Testis (tissue), 2 donors: ENCODE measurements at regions not wholly inside any gene's neighbourhood (a gene's known extent, or its start where the extent isn't known, plus 50 kb on each side); places are given as distances from the start of the nearest gene placed in this dataset.

ENCODE experiments used
- POLR2A ChIP-seq: fragments of 450-650 bp; IDR thresholded peaks from one replicate; pipeline ENCODE4 v1.6.1; 2017; ENCODE audit warnings: antibody characterized with exemption, mild to moderate bottlenecking, moderate library complexity
- TF ChIP-seq, protein P1 (sequence below), 3 experiments: fragments of 450-650 bp in 2 of 3; fragments of 200-600 bp in 1 of 3; sonication (generic) in 1 of 3; IDR thresholded peaks; one replicate each; pipeline ENCODE4 v1.5.1; 2016 to 2019; ENCODE audit warnings: antibody characterized with exemption in 3 of 3, mild to moderate bottlenecking in 2 of 3, moderate library complexity in 1 of 3

DNA sequence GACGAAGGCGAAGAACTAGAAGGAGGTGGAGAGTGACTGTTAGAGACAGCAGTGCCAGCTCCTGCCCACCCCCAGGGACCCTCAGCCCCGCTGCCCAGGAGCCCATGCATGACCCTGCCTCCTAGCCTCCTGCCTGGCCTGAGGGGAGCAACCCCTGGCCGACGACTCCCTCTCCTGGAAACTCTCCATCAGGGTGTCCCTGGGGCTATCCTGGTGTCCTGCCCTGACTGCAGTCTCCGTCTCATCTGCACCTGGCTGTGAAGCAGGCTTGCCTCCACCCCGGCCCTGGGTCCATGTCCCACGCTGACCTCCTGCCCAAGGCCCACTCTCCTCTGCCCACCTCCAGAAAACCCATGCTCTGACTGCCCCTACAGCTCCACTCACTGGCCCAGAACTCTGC is 120.2 kb downstream of the RPIA start:
- TF ChIP-seq, protein P1, sequence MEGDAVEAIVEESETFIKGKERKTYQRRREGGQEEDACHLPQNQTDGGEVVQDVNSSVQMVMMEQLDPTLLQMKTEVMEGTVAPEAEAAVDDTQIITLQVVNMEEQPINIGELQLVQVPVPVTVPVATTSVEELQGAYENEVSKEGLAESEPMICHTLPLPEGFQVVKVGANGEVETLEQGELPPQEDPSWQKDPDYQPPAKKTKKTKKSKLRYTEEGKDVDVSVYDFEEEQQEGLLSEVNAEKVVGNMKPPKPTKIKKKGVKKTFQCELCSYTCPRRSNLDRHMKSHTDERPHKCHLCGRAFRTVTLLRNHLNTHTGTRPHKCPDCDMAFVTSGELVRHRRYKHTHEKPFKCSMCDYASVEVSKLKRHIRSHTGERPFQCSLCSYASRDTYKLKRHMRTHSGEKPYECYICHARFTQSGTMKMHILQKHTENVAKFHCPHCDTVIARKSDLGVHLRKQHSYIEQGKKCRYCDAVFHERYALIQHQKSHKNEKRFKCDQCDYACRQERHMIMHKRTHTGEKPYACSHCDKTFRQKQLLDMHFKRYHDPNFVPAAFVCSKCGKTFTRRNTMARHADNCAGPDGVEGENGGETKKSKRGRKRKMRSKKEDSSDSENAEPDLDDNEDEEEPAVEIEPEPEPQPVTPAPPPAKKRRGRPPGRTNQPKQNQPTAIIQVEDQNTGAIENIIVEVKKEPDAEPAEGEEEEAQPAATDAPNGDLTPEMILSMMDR (IDR thresholded peaks at IDR 0.05), result no peak
- no peak for TF ChIP-seq POLR2A
